Osteocyte (in vitro differentiated cells): ENCODE measurements at regions not wholly inside any gene's neighbourhood (a gene's known extent, or its start where the extent isn't known, plus 50 kb on each side); places are given as distances from the start of the nearest gene placed in this dataset.

Experiments
- DNase-seq: peaks from one replicate; pipeline ENCODE4 v3.0.0; 2021; ENCODE audit warnings: mixed read lengths; ENCODE audit not compliant: unreplicated experiment; ENCODE audit errors: extremely low spot score
- H3K27ac Mint-ChIP-seq: one replicate; pipeline ENCODE4 v1.8.0; 2021; ENCODE audit warnings: mild to moderate bottlenecking, mixed read lengths; ENCODE audit not compliant: unreplicated experiment
- H3K27me3 Mint-ChIP-seq: one replicate; pipeline ENCODE4 v1.8.0; 2021; ENCODE audit warnings: mixed read lengths; ENCODE audit not compliant: unreplicated experiment
- H3K36me3 Mint-ChIP-seq: one replicate; pipeline ENCODE4 v1.8.0; 2021; ENCODE audit warnings: mixed read lengths; ENCODE audit not compliant: unreplicated experiment
- H3K4me1 Mint-ChIP-seq: one replicate; pipeline ENCODE4 v1.8.0; 2021; ENCODE audit warnings: mixed read lengths; ENCODE audit not compliant: unreplicated experiment
- H3K4me3 Mint-ChIP-seq: one replicate; pipeline ENCODE4 v1.8.0; 2021; ENCODE audit warnings: mild to moderate bottlenecking, moderate library complexity, mixed read lengths; ENCODE audit not compliant: unreplicated experiment
- H3K9me3 Mint-ChIP-seq: one replicate; pipeline ENCODE4 v1.8.0; 2021; ENCODE audit warnings: mixed read lengths; ENCODE audit not compliant: unreplicated experiment
- CTCF ChIP-seq: fragments of 200-600 bp; sonication (generic); IDR thresholded peaks from 2 replicates; pipeline ENCODE4 v1.5.0; 2021; ENCODE audit warnings: antibody characterized with exemption, mild to moderate bottlenecking, moderate library complexity

- Mint-ChIP-seq H3K4me1 (peaks cover 3% of the 10 kb centered on the region), H3K27me3 (peaks cover 4% of the 10 kb centered on the region), H3K27ac (no peak overlapping the region), H3K9me3 (no peaks in the 10 kb centered on the region), H3K4me3 (no peak overlapping the region), H3K36me3 (no peaks in the 10 kb centered on the region)
- no peak for DNase-seq
- no peak for TF ChIP-seq CTCF
Observed at GRCh38 chr10:32131388-32131787, 75.2 kb upstream of the KIF5B start.

GRCh38 chr10:32130788-32131187, 74.6 kb upstream of the KIF5B start:
- H3K4me3 Mint-ChIP-seq: no peak overlapping the region
- H3K36me3 Mint-ChIP-seq: no peaks in the 10 kb centered on the region
- no peak for DNase-seq
- peaks cover 3% of the 10 kb centered on the region for H3K4me1 Mint-ChIP-seq
- no peak overlapping the region for H3K27ac Mint-ChIP-seq
- H3K9me3 Mint-ChIP-seq: no peaks in the 10 kb centered on the region
- peaks cover 4% of the 10 kb centered on the region for H3K27me3 Mint-ChIP-seq
- TF ChIP-seq CTCF: no peak

- no peak overlapping the region for H3K27ac Mint-ChIP-seq
- DNase-seq: no peak
- no peaks in the 10 kb centered on the region for H3K9me3 Mint-ChIP-seq
- peaks cover 4% of the 10 kb centered on the region for H3K27me3 Mint-ChIP-seq
- no peak for TF ChIP-seq CTCF
- no peaks in the 10 kb centered on the region for H3K36me3 Mint-ChIP-seq
- H3K4me1 Mint-ChIP-seq: no peaks in the 10 kb centered on the region
- H3K4me3 Mint-ChIP-seq: no peak overlapping the region
Observed at GRCh38 chr10:32125023-32125422, 68.8 kb upstream of the KIF5B start.

GRCh38 chr10:32123021-32123420, 66.8 kb upstream of the KIF5B start:
- H3K9me3 Mint-ChIP-seq: no peaks in the 10 kb centered on the region
- H3K27me3 Mint-ChIP-seq: no peaks in the 10 kb centered on the region
- TF ChIP-seq CTCF: no peak
- H3K4me3 Mint-ChIP-seq: no peak overlapping the region
- no peak overlapping the region for H3K27ac Mint-ChIP-seq
- H3K36me3 Mint-ChIP-seq: no peaks in the 10 kb centered on the region
- no peaks in the 10 kb centered on the region for H3K4me1 Mint-ChIP-seq
- DNase-seq: no peak

GRCh38 chr10:32121648-32122047, 65.4 kb upstream of the KIF5B start:
- Mint-ChIP-seq H3K27ac (no peak overlapping the region), H3K27me3 (no peaks in the 10 kb centered on the region), H3K4me1 (no peaks in the 10 kb centered on the region), H3K9me3 (no peaks in the 10 kb centered on the region), H3K4me3 (no peak overlapping the region), H3K36me3 (no peaks in the 10 kb centered on the region)
- no peak for DNase-seq
- no peak for TF ChIP-seq CTCF
